HFF-Myc (cell line): ENCODE measurements at regions not wholly inside any gene's neighbourhood (a gene's known extent, or its start where the extent isn't known, plus 50 kb on each side); places are given as distances from the start of the nearest gene placed in this dataset.

Source experiments
- DNase-seq: peaks from one replicate; pipeline ENCODE4 v3.0.0-alpha.2; 2011; ENCODE audit warnings: low read depth; ENCODE audit errors: extremely low read depth
- H3K4me3 ChIP-seq: replicated peaks from 2 replicates; pipeline ENCODE4 v1.5.1; 2011; ENCODE audit warnings: low read depth, mild to moderate bottlenecking, control low read depth, low read length
- TF ChIP-seq, protein P1 (sequence below): IDR thresholded peaks from 2 replicates; pipeline ENCODE4 v1.5.1; 2012; ENCODE audit warnings: mild to moderate bottlenecking, low read depth, low read length, control low read depth; ENCODE audit errors: missing control alignments

DNA sequence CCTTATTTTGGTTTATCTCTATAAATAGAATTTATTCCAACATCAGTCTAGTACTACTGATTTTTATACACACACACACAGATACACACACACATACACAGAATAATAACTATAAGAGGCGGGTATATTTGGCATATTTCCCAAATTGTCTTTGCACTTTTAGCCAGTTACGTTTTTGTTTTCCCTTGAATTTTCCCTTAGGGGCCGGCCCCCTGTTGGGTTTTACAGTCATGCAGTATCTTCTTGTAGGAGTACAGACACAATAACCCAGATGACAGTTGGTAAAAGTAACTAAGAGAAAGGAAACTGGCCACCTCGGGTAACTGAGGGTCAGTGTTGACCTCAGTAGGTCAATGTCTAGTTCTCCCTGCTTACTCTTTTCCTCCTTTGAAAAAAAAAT lies 50.9 kb downstream of the DISP1 start:
- no peak overlapping the region for H3K4me3 ChIP-seq
- TF ChIP-seq, protein P1, sequence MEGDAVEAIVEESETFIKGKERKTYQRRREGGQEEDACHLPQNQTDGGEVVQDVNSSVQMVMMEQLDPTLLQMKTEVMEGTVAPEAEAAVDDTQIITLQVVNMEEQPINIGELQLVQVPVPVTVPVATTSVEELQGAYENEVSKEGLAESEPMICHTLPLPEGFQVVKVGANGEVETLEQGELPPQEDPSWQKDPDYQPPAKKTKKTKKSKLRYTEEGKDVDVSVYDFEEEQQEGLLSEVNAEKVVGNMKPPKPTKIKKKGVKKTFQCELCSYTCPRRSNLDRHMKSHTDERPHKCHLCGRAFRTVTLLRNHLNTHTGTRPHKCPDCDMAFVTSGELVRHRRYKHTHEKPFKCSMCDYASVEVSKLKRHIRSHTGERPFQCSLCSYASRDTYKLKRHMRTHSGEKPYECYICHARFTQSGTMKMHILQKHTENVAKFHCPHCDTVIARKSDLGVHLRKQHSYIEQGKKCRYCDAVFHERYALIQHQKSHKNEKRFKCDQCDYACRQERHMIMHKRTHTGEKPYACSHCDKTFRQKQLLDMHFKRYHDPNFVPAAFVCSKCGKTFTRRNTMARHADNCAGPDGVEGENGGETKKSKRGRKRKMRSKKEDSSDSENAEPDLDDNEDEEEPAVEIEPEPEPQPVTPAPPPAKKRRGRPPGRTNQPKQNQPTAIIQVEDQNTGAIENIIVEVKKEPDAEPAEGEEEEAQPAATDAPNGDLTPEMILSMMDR = no peak
- DNase-seq = no peak

DNA sequence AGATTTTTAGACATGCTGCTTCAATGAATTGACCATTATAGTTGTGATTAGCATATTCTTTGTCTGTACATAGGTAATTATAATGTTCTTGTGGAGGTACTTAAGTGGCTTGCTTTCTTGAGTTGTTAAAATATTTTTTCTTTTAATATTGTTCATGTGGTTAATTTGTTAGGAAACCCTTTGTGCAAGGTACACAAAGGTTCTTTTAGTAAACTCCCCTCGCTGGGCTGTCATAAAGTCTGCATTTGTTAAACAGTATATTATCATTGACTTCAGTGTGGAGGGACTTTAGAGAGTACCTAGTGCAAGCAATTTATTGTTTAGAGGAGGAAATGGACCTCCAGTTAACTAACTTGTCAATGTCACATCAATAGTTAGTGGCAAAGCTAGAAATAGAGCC lies 52.5 kb downstream of the DISP1 start:
- no peak overlapping the region for H3K4me3 ChIP-seq
- TF ChIP-seq, protein P1 = no peak
- DNase-seq = no peak

DNA sequence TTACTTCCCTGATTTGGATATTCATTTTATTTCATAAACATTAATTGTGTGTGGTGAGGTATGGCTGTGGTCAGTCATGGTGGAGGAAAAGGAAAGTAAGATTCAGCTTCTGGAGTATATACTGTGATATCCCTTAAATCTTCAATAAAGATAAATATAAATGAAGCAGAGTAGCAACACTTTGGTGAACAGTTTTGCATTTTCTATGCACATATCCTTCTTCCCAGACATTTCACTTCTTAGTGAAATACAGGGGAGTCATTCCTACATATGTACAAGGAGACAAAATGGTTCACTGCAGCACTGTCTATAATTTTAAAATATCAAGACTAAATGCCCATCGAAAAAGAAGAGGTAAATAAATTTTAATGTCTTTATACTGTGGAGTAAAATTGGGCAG lies 61.3 kb downstream of the DISP1 start:
- TF ChIP-seq, protein P1 = no peak

DNA sequence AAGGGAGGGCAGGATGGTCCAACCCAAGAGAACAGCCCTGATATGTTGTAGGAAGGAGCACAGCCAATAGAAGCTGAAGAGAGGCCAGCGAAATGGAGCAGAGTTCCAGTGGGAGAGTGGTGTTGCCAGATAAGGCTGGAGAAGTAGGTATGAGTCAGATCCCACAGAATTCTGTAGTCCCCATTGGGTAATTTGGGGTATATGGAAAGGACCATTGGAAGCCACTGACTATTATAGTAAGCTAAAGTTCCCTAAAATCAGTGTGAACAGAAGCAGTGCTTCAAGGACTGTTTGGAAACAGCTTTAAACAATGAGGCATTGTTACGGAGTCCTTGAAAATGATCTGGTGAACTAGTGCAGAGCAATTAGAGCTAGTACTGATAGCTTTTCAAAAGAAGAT lies 63.0 kb downstream of the DISP1 start:
- no peak overlapping the region for H3K4me3 ChIP-seq
- TF ChIP-seq, protein P1 = no peak
- no peak for DNase-seq

More for the DNA sequence above, 61.3 kb downstream of the DISP1 start:
- DNase-seq = no peak
- no peak overlapping the region for H3K4me3 ChIP-seq

DNA sequence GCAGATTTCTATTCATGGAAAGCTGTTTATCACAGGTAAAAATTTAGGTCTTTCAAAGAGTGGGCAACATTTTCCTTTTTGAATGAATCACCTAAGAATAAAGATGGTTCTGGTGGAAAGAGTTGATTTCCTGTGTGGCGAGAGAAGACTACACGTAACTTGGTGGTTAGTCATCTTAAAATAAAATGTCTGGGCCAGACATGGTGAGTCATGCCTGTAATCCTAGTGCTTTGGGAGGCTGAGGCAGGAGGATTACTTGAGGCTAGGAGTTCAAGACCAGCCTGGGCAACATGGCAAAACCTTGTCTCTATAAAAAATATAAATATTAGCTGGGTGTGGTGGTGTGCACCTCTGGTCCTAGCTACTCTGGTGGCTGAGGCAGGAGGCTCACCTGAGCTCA lies 65.7 kb downstream of the DISP1 start:
- DNase-seq = no peak
- TF ChIP-seq, protein P1 = no peak
- no peak overlapping the region for H3K4me3 ChIP-seq

DNA sequence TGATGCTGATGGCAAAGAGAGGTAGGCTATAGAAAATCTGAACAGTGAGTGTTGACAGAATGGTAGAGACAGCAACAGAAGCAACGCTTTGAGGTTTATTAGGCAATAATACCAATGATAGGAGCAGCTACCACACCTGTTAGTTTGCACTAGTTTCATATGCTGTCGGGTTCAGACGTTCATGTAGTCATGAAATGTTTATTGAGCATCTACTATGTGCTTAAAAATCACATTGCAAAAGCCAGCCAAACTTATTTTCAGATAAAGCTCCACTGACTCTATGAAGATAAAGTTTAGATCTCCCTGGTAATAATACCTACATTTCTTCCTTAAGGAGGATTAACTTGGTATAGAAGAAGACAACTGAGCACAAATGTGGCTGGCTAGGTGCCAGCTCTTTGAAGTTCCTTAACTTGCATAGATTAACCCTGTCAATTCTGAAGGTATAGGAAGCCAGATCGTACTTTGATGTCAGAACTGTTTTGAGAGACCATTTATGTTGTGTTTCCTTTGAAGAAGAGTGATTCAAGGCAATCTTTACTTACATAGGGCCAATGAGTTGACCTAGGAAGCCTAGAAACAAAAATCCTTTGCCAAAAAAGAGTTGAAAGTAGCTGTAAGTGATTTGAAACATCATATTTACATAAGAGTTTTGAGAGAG lies 71.5 kb downstream of the DISP1 start:
- no peak for DNase-seq
- H3K4me3 ChIP-seq = no peak overlapping the region
- TF ChIP-seq, protein P1 = no peak

DNA sequence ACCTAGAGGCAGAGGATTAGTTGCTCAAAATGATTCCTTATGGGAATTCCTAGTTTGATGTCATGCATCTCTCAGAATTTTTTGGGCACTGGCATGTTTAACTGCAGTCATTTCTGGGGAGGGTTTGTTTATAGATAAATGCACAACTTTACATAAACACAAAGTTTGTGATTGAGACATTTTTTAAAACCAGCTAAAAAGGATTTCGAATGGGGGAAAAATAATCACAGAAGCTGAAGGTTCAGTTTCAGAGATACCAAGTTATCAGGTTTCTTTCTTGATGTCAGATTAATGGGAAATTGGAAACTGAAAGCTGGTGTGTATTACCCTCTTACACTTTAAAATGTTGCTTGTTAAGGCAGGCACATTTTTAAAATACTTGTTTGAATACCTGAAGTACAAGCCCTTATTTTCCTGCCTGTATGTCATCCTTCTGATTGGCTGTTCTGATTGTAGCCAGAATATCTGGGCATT lies 72.1 kb downstream of the DISP1 start:
- TF ChIP-seq, protein P1 = no peak
- no peak for DNase-seq
- no peak overlapping the region for H3K4me3 ChIP-seq
